AG09319 (cell line): ENCODE measurements at regions not wholly inside any gene's neighbourhood (a gene's known extent, or its start where the extent isn't known, plus 50 kb on each side); places are given as distances from the start of the nearest gene placed in this dataset.

ENCODE experiments used
- DNase-seq: peaks from one replicate; pipeline ENCODE4 v3.0.0-alpha.2; 2010; ENCODE audit warnings: low read depth; ENCODE audit errors: extremely low read depth
- TF ChIP-seq, protein P1 (sequence below): IDR thresholded peaks from 2 replicates; pipeline ENCODE4 v1.5.1; 2011; ENCODE audit warnings: low read depth, mild to moderate bottlenecking, inconsistent platforms, low read length, moderate library complexity

DNA sequence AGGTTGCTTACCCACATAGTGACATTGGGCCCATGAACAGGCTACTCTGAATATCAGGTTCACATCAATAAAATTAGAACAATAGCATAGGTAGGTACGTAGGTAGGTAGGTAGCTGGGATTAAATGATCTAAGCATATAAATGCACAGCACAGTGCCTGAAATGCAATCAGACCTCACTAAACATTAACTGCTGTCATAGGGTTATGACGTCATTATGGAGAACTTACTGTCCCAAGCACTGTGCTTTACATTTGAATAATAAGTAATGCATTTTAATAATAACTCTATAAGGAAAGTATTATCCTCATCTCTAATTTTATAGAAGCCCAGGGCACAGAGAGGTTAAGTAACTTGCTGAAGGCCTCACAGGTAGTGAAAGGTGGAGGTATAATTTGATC lies 112.5 kb downstream of the RPS24 start:
- DNase-seq: no peak
- TF ChIP-seq, protein P1, sequence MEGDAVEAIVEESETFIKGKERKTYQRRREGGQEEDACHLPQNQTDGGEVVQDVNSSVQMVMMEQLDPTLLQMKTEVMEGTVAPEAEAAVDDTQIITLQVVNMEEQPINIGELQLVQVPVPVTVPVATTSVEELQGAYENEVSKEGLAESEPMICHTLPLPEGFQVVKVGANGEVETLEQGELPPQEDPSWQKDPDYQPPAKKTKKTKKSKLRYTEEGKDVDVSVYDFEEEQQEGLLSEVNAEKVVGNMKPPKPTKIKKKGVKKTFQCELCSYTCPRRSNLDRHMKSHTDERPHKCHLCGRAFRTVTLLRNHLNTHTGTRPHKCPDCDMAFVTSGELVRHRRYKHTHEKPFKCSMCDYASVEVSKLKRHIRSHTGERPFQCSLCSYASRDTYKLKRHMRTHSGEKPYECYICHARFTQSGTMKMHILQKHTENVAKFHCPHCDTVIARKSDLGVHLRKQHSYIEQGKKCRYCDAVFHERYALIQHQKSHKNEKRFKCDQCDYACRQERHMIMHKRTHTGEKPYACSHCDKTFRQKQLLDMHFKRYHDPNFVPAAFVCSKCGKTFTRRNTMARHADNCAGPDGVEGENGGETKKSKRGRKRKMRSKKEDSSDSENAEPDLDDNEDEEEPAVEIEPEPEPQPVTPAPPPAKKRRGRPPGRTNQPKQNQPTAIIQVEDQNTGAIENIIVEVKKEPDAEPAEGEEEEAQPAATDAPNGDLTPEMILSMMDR: no peak

DNA sequence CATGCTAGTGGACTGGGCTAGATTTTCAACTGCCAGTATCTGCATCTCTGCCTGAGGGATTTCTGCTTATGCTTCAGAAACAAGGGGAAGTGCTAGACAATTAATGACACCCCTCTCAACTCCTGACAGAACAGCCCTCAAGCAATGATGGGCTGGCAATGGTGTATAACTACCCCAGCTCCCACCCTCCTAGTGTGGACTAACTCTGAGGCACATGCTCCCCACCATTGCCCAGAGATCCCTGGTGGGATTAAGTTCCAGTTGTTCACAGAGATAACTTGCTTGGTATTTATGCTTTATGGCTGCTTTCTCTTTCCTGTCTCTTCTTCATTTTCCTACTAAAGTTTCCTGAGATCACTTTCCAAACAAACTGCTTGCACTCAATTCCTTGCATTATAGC lies 113.5 kb downstream of the RPS24 start:
- no peak for DNase-seq
- TF ChIP-seq, protein P1: no peak

DNA sequence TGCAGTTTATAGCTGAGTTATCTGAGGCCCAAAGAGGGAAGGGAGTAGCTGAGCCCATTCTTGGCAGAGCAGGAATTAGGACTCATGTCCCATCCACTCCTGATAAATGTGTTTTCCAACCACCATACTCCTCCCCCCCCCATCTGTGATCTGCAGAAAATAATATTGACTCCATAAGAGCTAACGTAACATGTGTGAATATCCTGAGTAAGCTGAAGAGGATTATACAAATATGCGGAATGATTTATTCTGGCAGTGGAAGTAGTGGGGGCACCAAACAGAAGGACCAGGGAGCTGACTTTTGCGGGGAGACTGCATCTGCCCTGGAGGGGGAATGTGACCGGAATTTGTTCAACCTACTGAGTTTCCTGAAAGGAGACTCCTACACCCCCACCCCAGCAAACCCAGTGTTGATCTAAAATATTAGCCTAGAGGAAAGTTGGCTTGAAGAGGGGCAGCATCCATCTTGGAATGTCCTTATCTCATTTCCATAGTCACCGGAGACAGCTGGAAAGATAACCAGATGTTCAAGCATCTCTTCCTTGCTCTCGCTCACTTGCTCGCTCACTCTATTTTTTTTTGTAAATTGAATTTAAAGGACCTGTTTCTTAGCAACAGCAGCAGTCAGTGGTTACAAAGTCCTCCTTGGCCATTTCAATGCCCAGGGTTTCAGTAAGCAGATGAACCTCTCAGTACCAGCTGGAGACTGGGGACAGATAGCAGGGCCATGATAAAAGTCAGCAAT lies 114.7 kb downstream of the RPS24 start:
- TF ChIP-seq, protein P1: no peak
- no peak for DNase-seq

DNA sequence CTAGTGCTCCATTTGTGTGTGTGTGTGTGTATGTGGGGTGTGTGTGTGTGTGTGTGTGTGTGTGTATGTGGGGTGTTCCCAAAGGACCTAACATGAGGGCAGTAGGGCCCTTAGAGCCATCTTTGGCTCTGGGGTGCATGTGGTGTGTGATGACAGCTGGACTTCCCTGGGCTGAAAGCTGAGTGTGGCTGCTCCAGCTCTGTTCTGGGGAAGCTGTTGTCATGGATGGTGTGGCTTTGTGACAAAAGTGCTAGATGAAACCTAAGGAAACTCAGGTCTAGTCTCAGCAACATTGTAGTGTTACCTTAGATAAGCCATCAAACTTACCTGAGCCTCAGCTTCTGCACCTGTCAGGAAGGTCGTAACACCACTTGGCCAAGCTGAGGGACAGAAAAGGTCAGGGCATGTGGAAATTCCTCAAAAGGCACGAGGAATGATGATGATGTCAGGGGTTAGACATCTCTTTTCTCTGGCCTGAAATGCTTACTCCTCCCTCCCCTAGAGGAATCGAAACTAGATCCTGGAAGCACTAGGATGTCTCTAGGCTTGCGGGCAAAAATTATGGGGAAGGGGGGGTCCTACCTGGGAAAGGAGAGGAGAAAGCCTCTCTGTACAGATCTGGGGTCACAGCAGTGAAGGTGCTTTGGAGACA lies 115.4 kb downstream of the RPS24 start:
- TF ChIP-seq, protein P1: no peak
- no peak for DNase-seq

DNA sequence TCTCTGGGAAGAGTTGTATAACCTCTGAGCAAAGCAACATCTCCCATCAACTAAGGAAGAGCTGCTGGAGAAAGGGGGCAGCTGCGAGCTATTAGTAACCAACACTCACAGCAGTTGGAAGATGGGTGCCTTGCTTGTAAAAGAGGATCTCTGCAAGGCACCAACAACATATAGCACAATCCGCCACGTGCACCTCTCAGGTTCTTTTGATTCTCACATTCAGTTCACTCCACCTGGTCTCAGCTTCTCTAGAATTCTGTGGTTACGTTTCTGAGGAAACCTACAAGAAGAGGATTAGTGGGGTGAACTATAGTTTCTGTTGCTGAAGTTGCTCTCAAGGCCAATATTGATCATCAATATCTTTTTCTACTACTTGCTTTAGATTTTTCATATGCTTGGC lies 117.1 kb downstream of the RPS24 start:
- no peak for DNase-seq
- TF ChIP-seq, protein P1: no peak

DNA sequence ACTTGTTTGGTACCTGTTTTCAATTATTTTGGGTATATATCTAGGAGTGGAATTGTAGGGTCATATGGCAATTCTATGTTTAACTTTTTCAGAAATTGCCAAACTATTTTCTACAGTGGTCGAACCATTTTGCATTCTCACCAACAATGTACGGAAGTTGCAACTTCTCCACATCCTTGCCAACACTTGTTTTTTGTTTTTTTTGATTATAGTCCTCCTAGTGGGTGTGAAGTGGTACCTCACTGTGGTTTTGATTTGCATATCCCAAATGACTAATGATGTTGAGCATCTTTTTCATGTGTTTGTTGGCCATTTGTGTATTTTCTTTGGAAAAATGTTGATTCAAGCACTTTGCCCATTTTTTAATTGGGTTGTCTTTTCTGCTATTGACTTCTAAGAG lies 122.1 kb downstream of the RPS24 start:
- TF ChIP-seq, protein P1: no peak
- no peak for DNase-seq

DNA sequence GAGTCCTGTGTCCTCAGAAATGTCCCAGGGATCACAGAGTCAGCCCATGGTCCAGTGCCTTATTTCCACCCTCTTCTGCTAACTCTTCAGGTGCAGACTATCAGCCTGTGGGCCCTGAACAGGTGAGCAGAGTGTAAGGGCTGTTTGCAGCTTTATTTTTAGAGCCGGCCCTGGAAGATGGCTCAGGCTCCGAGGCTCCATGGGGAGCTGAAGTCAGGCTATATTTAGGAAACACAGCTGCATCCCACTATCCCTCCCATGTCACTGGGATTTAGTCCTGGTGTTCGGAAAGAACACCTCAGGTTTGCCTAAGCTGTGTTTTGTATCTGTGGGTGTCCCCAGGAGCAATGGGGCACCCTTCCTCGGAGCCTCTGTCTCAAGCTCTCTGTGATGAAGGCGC lies 126.9 kb downstream of the RPS24 start:
- TF ChIP-seq, protein P1: no peak
- no peak for DNase-seq
